Smooth muscle cell (in vitro differentiated cells): ENCODE measurements at regions not wholly inside any gene's neighbourhood (a gene's known extent, or its start where the extent isn't known, plus 50 kb on each side); places are given as distances from the start of the nearest gene placed in this dataset.

Experiments
- DNase-seq: peaks from one replicate; lab custom pipeline; 2025; ENCODE audit not compliant: unreplicated experiment; lab: John Stamatoyannopoulos, UW
- H2AFZ ChIP-seq: fragments of 200-600 bp; sonication (generic); 2 replicates; pipeline ENCODE4 v1.6.0; 2016; ENCODE audit warnings: antibody characterized with exemption, low read depth, mild to moderate bottlenecking
- H3F3A ChIP-seq: fragments of 200-600 bp; sonication (generic); 2 replicates; pipeline ENCODE4 v1.6.0; 2017; ENCODE audit warnings: antibody characterized with exemption, low read depth
- H3K27ac ChIP-seq: fragments of 200-600 bp; sonication (generic); 2 replicates; pipeline ENCODE4 v1.5.1; 2016; ENCODE audit warnings: low read depth, mild to moderate bottlenecking
- H3K27me3 ChIP-seq: fragments of 200-600 bp; sonication (generic); 2 replicates; pipeline ENCODE4 v1.6.1; 2016; ENCODE audit warnings: low read depth, mild to moderate bottlenecking
- H3K36me3 ChIP-seq: fragments of 200-600 bp; sonication (generic); 2 replicates; pipeline ENCODE4 v1.5.1; 2016; ENCODE audit warnings: low read depth
- H3K4me1 ChIP-seq: fragments of 200-600 bp; sonication (generic); 2 replicates; pipeline ENCODE4 v1.5.1; 2016; ENCODE audit warnings: low read depth
- H3K4me2 ChIP-seq: fragments of 200-600 bp; sonication (generic); 2 replicates; pipeline ENCODE4 v1.6.0; 2016; ENCODE audit warnings: mild to moderate bottlenecking
- H3K4me3 ChIP-seq: fragments of 200-600 bp; sonication (generic); 2 replicates; pipeline ENCODE4 v1.5.1; 2016; ENCODE audit warnings: mild to moderate bottlenecking
- H3K79me2 ChIP-seq: fragments of 200-600 bp; sonication (generic); 2 replicates; pipeline ENCODE4 v1.6.0; 2016; ENCODE audit warnings: low read depth, mild to moderate bottlenecking
- H3K9ac ChIP-seq: fragments of 200-600 bp; sonication (generic); 2 replicates; pipeline ENCODE4 v1.6.0; 2016; ENCODE audit warnings: low read depth
- H3K9me3 ChIP-seq: fragments of 200-600 bp; sonication (generic); replicated peaks from 2 replicates; pipeline ENCODE4 v1.5.1; 2016; ENCODE audit warnings: low read depth
- H4K20me1 ChIP-seq: fragments of 200-600 bp; sonication (generic); 2 replicates; pipeline ENCODE4 v1.6.0; 2016; ENCODE audit warnings: low read depth
- WGBS: methylation state at CpG from one replicate; pipeline ENCODE4 v1.1.7; 2016; ENCODE audit warnings: low lambda C conversion rate; 5-methylcytosine and 5-hydroxymethylcytosine counted together
- TF ChIP-seq, protein P1 (sequence below): fragments of 200-600 bp; sonication (generic); IDR thresholded peaks from 2 replicates; pipeline ENCODE4 v1.5.1; 2017; ENCODE audit warnings: borderline replicate concordance, mild to moderate bottlenecking, antibody characterized with exemption; ENCODE audit not compliant: insufficient read depth, poor library complexity, severe bottlenecking

DNA sequence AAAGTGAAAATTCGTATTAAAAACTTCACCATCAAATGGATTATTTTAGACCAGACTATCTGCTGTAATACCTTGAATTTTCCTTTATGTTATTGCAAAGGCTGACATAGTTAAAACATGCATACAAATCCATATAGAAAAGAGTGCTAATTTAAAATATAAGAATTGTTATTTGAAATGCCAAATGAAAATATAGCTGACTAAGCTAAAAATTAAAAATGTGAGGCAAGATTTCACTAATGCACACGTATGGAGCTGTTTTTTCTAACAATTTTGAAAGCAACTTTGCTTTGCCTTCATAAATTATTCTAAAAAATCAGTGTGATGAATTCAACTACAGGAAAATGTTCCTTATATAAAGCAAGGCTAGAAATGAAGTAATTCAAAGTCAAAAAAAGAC lies 62.5 kb downstream of the MPP7 start:
- Histone ChIP-seq H4K20me1 (no peaks in the 10 kb centered on the region), H3K9me3 (no peaks in the 10 kb centered on the region), H3F3A (no peaks in the 10 kb centered on the region), H3K4me3 (no peak overlapping the region), H3K4me1 (no peaks in the 10 kb centered on the region), H3K27me3 (peaks cover 5% of the 10 kb centered on the region), H3K9ac (no peak overlapping the region), H3K4me2 (no peak overlapping the region), H2AFZ (no peak overlapping the region), H3K27ac (no peak overlapping the region), H3K79me2 (no peaks in the 10 kb centered on the region), H3K36me3 (no peaks in the 10 kb centered on the region)
- TF ChIP-seq, protein P1, sequence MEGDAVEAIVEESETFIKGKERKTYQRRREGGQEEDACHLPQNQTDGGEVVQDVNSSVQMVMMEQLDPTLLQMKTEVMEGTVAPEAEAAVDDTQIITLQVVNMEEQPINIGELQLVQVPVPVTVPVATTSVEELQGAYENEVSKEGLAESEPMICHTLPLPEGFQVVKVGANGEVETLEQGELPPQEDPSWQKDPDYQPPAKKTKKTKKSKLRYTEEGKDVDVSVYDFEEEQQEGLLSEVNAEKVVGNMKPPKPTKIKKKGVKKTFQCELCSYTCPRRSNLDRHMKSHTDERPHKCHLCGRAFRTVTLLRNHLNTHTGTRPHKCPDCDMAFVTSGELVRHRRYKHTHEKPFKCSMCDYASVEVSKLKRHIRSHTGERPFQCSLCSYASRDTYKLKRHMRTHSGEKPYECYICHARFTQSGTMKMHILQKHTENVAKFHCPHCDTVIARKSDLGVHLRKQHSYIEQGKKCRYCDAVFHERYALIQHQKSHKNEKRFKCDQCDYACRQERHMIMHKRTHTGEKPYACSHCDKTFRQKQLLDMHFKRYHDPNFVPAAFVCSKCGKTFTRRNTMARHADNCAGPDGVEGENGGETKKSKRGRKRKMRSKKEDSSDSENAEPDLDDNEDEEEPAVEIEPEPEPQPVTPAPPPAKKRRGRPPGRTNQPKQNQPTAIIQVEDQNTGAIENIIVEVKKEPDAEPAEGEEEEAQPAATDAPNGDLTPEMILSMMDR = no peak
- 76% methylated on average over 2 of the region's 2 CpGs for WGBS
- DNase-seq = no peak

DNA sequence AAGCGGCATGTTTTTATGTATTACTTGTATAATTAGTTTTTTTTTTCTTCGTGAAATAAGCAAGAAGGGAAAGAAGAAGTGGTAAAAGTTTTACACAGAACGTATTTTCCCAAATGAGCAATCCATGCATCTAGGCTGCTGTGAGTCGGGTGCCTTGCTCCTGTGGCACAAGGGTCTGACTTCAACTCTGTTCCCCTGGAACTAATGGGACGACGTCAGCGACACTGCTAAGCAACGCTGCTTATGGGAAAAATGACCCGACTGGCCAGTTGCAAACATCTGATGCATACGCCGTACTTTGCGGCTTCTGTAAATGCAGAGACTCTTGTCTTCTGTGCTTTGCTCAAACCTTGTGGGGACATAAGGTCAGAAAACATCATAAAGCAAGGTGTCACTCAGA lies 66.3 kb downstream of the MPP7 start:
- no peaks in the 10 kb centered on the region for H4K20me1 ChIP-seq
- 83% methylated on average over 12 of the region's 12 CpGs for WGBS
- no peaks in the 10 kb centered on the region for H3K9me3 ChIP-seq
- TF ChIP-seq, protein P1 = no peak
- H3K4me3 ChIP-seq = no peak overlapping the region
- no peak overlapping the region for H3K9ac ChIP-seq
- H3K27ac ChIP-seq = no peak overlapping the region
- no peak overlapping the region for H3K4me2 ChIP-seq
- H3K36me3 ChIP-seq = no peaks in the 10 kb centered on the region
- H3F3A ChIP-seq = no peaks in the 10 kb centered on the region
- no peak for DNase-seq
- no peaks in the 10 kb centered on the region for H3K79me2 ChIP-seq
- H2AFZ ChIP-seq = no peak overlapping the region
- no peaks in the 10 kb centered on the region for H3K4me1 ChIP-seq
- H3K27me3 ChIP-seq = no peaks in the 10 kb centered on the region

DNA sequence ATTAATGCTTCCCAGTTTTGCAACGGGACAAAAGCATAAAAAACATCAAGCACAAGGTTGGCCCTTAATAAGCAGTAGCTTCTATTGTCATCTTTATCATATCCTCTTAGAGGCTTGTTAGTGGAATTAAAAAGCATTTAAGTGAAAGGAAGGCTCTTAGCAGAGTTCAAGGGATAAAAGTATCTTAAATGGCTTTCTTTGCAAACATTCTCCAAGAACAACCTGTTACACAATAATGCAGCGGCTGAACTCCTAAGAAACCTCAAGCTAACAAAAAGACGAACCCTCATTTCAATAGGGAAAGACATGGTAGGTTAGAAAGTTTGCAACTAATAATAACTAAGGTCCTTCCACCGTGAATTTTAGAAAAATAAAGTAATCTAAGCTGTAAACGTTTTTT lies 82.1 kb downstream of the MPP7 start:
- WGBS = 66% methylated on average over 5 of the region's 5 CpGs
- no peak overlapping the region for H3K9ac ChIP-seq

DNA sequence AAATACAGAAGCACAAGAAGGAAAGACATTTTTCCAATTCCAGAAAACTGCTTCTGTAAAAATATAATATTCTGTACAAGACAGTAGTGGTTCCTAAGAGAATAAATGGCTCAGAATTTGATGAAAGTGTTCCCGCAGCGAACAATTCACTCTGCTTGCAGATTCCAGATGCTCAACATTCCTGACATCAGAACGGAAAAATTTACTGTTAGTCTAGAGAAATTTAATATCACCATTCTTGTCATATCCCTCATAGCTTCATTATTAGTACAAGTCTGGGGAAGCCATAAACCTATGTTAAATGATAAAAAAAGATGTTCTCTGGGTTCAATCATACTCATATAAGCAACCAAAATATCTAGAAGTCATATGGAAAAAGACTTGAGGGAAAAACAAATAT lies 83.6 kb downstream of the MPP7 start:
- H4K20me1 ChIP-seq = no peaks in the 10 kb centered on the region
- WGBS = 41% methylated on average over 3 of the region's 3 CpGs
- H3K36me3 ChIP-seq = no peaks in the 10 kb centered on the region
- H3K9me3 ChIP-seq = no peaks in the 10 kb centered on the region
- H3K4me3 ChIP-seq = no peak overlapping the region
- TF ChIP-seq, protein P1 = no peak
- H3K79me2 ChIP-seq = no peaks in the 10 kb centered on the region
- no peak for DNase-seq
- peak overlapping the region; percentile 77 for H3K4me2 ChIP-seq
- H3K4me1 ChIP-seq = no peaks in the 10 kb centered on the region
- H3K9ac ChIP-seq = no peak overlapping the region
- no peaks in the 10 kb centered on the region for H3F3A ChIP-seq
- no peaks in the 10 kb centered on the region for H3K27me3 ChIP-seq
- H2AFZ ChIP-seq = no peak overlapping the region
- H3K27ac ChIP-seq = no peak overlapping the region

More for the DNA sequence above, 82.1 kb downstream of the MPP7 start:
- no peak for DNase-seq
- H3K27ac ChIP-seq = no peak overlapping the region
- no peak overlapping the region for H3K4me2 ChIP-seq
- H3K9me3 ChIP-seq = no peaks in the 10 kb centered on the region
- TF ChIP-seq, protein P1 = no peak
- no peaks in the 10 kb centered on the region for H3K36me3 ChIP-seq
- H3F3A ChIP-seq = no peaks in the 10 kb centered on the region
- H3K4me3 ChIP-seq = no peak overlapping the region
- no peaks in the 10 kb centered on the region for H4K20me1 ChIP-seq
- no peaks in the 10 kb centered on the region for H3K79me2 ChIP-seq
- no peaks in the 10 kb centered on the region for H3K4me1 ChIP-seq
- H2AFZ ChIP-seq = no peak overlapping the region
- H3K27me3 ChIP-seq = no peaks in the 10 kb centered on the region
